LNCaP clone FGC (cell line): ENCODE measurements at regions not wholly inside any gene's neighbourhood (a gene's known extent, or its start where the extent isn't known, plus 50 kb on each side); places are given as distances from the start of the nearest gene placed in this dataset.
A peak's percentile ranks its signal among the peaks of the same experiment; 100 is the strongest.

Source experiments
- DNase-seq: peaks from one replicate; pipeline ENCODE4 v3.0.0-alpha.2; 2011; ENCODE audit warnings: low read depth
- H3K4me3 ChIP-seq: 2 replicates; pipeline ENCODE4 v1.5.1; 2011; ENCODE audit warnings: mild to moderate bottlenecking, low read depth, low read length, control low read depth
- TF ChIP-seq, protein P1 (sequence below): IDR thresholded peaks from 2 replicates; pipeline ENCODE4 v1.5.1; 2012; ENCODE audit warnings: mild to moderate bottlenecking; ENCODE audit not compliant: control insufficient read depth, insufficient read depth; ENCODE audit errors: extremely low read depth

DNA sequence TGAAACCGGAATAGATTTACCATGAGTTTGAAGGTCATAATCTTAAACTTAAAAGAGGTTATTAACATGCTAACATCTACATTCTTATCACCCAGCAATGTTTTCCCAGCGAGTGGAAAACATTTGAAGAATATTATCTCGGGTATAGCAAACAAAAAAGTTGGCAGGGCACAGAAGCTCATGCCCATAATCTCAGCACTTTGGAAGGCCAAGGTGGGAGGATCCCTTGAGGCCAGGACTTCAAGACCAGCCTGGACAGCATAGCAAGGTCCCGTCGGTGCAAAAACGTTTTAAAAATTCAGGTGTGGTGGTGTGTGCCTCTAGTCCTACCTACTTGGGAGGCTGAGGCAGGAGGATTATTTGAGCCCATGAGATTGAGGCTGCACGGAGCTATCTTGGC, 213.5 kb downstream of the MANEA start:
- DNase-seq = no peak
- H3K4me3 ChIP-seq = no peak overlapping the region
- TF ChIP-seq, protein P1, sequence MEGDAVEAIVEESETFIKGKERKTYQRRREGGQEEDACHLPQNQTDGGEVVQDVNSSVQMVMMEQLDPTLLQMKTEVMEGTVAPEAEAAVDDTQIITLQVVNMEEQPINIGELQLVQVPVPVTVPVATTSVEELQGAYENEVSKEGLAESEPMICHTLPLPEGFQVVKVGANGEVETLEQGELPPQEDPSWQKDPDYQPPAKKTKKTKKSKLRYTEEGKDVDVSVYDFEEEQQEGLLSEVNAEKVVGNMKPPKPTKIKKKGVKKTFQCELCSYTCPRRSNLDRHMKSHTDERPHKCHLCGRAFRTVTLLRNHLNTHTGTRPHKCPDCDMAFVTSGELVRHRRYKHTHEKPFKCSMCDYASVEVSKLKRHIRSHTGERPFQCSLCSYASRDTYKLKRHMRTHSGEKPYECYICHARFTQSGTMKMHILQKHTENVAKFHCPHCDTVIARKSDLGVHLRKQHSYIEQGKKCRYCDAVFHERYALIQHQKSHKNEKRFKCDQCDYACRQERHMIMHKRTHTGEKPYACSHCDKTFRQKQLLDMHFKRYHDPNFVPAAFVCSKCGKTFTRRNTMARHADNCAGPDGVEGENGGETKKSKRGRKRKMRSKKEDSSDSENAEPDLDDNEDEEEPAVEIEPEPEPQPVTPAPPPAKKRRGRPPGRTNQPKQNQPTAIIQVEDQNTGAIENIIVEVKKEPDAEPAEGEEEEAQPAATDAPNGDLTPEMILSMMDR = no peak

DNA sequence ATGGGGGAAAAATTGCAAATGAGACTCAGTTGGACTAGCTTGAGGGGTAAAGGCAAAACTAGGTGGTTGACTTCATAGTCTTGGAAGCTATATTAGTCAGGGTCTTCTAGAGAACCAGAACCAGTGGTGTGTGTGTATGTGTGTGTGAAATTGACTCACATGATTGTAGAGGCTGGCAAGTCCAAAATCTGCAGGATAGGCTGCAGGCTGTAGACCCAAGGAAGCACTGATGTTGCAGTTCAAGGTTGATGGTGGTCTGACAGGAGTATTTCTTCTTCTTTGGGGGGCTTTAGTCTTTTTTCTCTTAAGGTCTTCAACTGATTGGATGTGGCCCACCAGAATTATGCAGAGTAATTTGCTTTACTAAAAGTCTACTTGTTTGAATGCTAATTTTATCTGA, 217.4 kb downstream of the MANEA start:
- no peak for DNase-seq
- no peak overlapping the region for H3K4me3 ChIP-seq
- TF ChIP-seq, protein P1 = no peak

DNA sequence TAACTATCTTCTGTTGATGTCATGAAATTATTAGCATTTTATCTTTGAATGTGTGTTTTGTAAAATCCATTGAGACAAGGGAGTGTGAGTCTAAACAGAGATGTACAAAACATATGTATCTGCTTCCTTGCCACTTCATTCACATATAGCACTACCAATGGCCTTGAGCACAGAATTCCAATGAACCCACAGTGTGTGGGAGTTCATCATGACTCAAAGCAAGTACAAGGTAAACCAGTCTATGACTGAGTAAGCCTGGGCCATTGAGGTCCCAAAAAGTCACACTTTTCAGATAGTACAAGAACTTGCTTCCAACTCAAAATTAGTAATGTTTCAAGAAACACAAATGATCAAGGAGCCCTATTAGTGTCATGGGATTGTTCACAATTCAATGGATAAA, 218.6 kb downstream of the MANEA start:
- DNase-seq = no peak
- no peak overlapping the region for H3K4me3 ChIP-seq
- TF ChIP-seq, protein P1 = no peak

DNA sequence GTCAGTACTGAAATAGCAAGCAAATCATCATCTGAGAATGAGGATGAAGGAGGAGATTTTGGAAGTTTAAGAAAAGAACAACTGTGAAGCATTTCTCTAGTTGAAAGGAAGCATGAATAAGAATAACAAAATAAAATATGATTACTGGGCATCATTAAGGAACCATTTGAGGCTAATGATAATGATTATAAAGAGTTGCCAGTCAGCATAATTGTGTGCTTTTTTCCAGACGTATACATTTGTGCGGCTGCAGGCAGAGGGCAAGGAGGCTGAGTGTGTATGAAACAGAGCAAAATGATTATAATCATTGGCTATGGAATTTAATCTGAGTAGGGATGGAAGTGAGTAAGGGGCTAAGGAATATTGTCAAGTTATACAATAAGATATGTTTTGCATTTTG, 218.7 kb upstream of the FUT9 start:
- no peak for DNase-seq
- H3K4me3 ChIP-seq = no peak overlapping the region
- TF ChIP-seq, protein P1 = no peak

DNA sequence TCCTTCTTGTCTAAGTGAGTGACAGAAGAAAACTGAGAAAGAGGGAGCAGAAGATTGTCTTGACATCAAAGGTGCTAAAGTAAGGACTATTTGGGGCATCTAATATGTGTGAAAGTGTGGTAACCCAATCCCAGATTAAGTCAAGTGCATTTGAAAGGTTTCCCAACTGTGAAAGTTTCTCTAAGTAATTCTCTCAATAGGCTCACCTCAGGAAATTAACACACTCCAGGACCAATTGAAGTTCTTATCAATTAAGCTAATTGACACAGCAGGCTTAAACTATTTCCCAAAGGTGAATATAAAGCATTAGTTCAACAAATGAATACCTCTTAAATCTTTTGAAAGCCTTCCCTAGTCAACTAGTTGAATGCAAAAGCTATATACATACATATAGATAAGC, 212.8 kb upstream of the FUT9 start:
- DNase-seq = no peak
- no peak overlapping the region for H3K4me3 ChIP-seq
- TF ChIP-seq, protein P1 = no peak

DNA sequence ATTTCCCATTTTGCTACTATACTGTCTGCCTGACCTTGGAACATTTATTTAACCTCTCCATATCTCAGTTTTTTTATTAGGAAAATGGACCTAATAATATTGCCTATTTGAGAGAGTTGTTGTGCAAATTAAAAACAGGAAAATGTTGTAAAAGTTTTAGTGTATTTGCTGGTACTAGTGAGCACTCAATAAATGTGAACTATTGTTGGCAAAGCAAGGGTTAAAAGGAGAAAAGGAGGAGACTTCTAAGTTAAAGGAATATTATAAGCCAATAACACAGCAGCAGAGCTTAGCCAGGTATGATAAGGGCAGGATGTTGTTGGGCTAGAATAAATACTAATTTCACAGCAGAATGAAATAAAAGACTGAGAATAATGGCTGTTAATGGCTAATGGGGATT, 211.9 kb upstream of the FUT9 start:
- DNase-seq = peak; percentile 82
- no peak overlapping the region for H3K4me3 ChIP-seq
- TF ChIP-seq, protein P1 = no peak

DNA sequence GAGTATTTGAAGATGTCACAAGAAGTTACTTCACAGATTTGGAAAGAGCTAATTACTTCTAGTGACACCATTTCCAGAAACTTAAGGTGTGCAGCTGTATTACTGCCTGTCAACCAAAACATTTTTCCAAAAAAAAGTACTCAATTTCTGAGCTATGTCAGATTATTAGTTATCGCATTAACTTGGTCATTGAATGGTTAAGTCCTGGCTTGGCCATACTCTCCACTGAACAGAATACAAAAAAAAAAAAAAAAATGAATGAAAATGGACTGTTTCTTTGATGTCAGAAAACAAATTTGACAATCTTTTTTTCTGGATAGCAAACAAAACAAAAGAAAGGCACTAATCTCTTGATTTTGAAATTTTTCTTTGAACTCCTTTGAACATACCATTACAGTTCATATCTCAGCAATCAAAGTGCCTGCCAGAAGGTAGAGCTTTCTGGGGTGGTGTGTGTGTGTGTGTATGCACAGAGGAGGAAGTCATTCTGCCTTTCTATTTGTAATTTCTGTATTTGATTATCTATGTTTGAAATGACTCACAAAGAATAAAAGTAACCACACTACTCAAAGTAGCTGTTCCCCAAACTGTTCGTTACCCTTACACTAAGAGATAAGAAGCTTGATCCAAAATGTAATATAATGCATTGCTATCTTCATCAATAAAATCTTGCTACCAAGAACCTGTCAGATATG, 210.8 kb upstream of the FUT9 start:
- TF ChIP-seq, protein P1 = no peak
- no peak overlapping the region for H3K4me3 ChIP-seq
- no peak for DNase-seq
